H1 (cell line): ENCODE measurements at regions not wholly inside any gene's neighbourhood (a gene's known extent, or its start where the extent isn't known, plus 50 kb on each side); places are given as distances from the start of the nearest gene placed in this dataset.

ENCODE experiments used
- CTCF ChIA-PET: fragments of 300-600 bp; sonication (Branson Sonifier 250); formaldehyde crosslinking; loops from one replicate; lab custom pipeline; 2021; ENCODE audit not compliant: partially characterized antibody; lab: Charles Lee
- POLR2A ChIA-PET: fragments of 300-600 bp; sonication (Branson Sonifier 250); formaldehyde crosslinking; loops from one replicate; lab custom pipeline; 2021; ENCODE audit warnings: inconsistent platforms; ENCODE audit not compliant: partially characterized antibody; lab: Charles Lee
- DNase-seq, 2 experiments: peaks; one replicate each; pipeline versions ENCODE4 v3.0.0 to v3.0.0-alpha.2; 2010 to 2022; ENCODE audit warnings: low spot score in 2 of 2, low read depth in 1 of 2, mixed read lengths in 1 of 2
- FAIRE-seq: peaks from 2 replicates; lab custom pipeline; 2011; peaks lifted over from hg19 to GRCh38; lab: Jason Lieb, UNC
- H2AFZ ChIP-seq: 2 replicates; pipeline ENCODE4 v1.8.1; 2012; ENCODE audit warnings: low read length, inconsistent platforms
- H2AK5ac ChIP-seq: 2 replicates; pipeline ENCODE4 v1.6.1; 2013; ENCODE audit warnings: low read depth, low read length
- H2BK120ac ChIP-seq: replicated peaks from 2 replicates; pipeline ENCODE3; 2013; ENCODE audit warnings: low read depth, low read length, inconsistent platforms
- H2BK12ac ChIP-seq: 2 replicates; pipeline ENCODE4 v1.6.1; 2013; ENCODE audit warnings: low read depth, low read length
- H2BK15ac ChIP-seq: 2 replicates; pipeline ENCODE4 v1.6.1; 2013; ENCODE audit warnings: low read length
- H2BK20ac ChIP-seq: 2 replicates; pipeline ENCODE4 v1.6.1; 2013; ENCODE audit warnings: low read length
- H2BK5ac ChIP-seq: 2 replicates; pipeline ENCODE4 v1.6.1; 2013; ENCODE audit warnings: low read depth, low read length
- H3K14ac ChIP-seq: 2 replicates; pipeline ENCODE4 v1.6.1; 2013; ENCODE audit warnings: inconsistent platforms; ENCODE audit not compliant: insufficient read length
- H3K18ac ChIP-seq: 2 replicates; pipeline ENCODE4 v1.6.1; 2013; ENCODE audit warnings: low read length; ENCODE audit errors: extremely low read depth
- H3K23ac ChIP-seq: 2 replicates; pipeline ENCODE4 v1.6.1; 2013; ENCODE audit warnings: inconsistent platforms; ENCODE audit not compliant: insufficient read length
- H3K23me2 ChIP-seq: 2 replicates; pipeline ENCODE4 v1.6.1; 2013; ENCODE audit warnings: low read depth, low read length
- H3K27ac ChIP-seq: 2 replicates; pipeline ENCODE4 v1.6.1; 2011; ENCODE audit warnings: low read depth, low read length, inconsistent platforms
- H3K27me3 ChIP-seq, 4 experiments: replicated peaks in 1 of 4; 1 replicate in 1 of 4; 2 replicates in 3 of 4; pipeline versions ENCODE4 v1.6.1 to v1.8.1; 2011 to 2013; ENCODE audit warnings: low read length in 3 of 4, mild to moderate bottlenecking in 3 of 4, inconsistent platforms in 2 of 4, mixed read lengths in 2 of 4, moderate library complexity in 1 of 4; ENCODE audit not compliant: control insufficient read depth in 3 of 4, insufficient read depth in 3 of 4; ENCODE audit errors: extremely low read depth in 1 of 4
- H3K36me3 ChIP-seq, 4 experiments: 2 replicates each; pipeline versions ENCODE4 v1.6.1 to v1.8.1; 2011 to 2013; ENCODE audit warnings: mild to moderate bottlenecking in 4 of 4, low read length in 3 of 4, moderate library complexity in 2 of 4, control low read depth in 1 of 4, inconsistent platforms in 1 of 4; ENCODE audit not compliant: insufficient read depth in 4 of 4, control insufficient read depth in 2 of 4
- H3K4ac ChIP-seq: replicated peaks from 2 replicates; pipeline ENCODE3; 2013; ENCODE audit warnings: low read length, low read depth, mixed read lengths, inconsistent platforms; ENCODE audit not compliant: insufficient read length
- H3K4me1 ChIP-seq, 4 experiments: replicated peaks in 1 of 4; 1 replicate in 1 of 4; 2 replicates in 3 of 4; pipeline versions ENCODE4 v1.6.1 to v1.8.1; 2011 to 2013; ENCODE audit warnings: low read length in 3 of 4, inconsistent platforms in 2 of 4, mixed read lengths in 1 of 4; ENCODE audit not compliant: insufficient read depth in 4 of 4, control insufficient read depth in 3 of 4
- H3K4me2 ChIP-seq, 2 experiments: 2 replicates each; pipeline versions ENCODE4 v1.6.1 to v1.8.1; 2011 to 2013; ENCODE audit warnings: low read depth in 2 of 2, low read length in 2 of 2, control low read depth in 1 of 2, inconsistent platforms in 1 of 2, mild to moderate bottlenecking in 1 of 2; ENCODE audit not compliant: insufficient read depth in 1 of 2
- H3K4me3 ChIP-seq, 4 experiments: fragments of 200-600, 300-600 bp in 1 of 4; sonication (generic), shearing (Covaris generic), sonication (Bioruptor Twin) in 1 of 4; 2 replicates each; pipeline versions ENCODE4 v1.5.1 to v1.8.1; 2011 to 2016; ENCODE audit warnings: low read length in 4 of 4, low read depth in 3 of 4, control low read depth in 2 of 4, inconsistent platforms in 2 of 4, mild to moderate bottlenecking in 2 of 4, mixed read lengths in 1 of 4, moderate library complexity in 1 of 4; ENCODE audit not compliant: insufficient read depth in 2 of 4; ENCODE audit errors: extremely low read depth in 1 of 4
- H3K56ac ChIP-seq: replicated peaks from 2 replicates; pipeline ENCODE3; 2013; ENCODE audit warnings: low read depth, mild to moderate bottlenecking, mixed read lengths, low read length, inconsistent platforms; ENCODE audit not compliant: insufficient read length
- H3K79me1 ChIP-seq: 2 replicates; pipeline ENCODE4 v1.6.1; 2013; ENCODE audit warnings: low read depth, low read length, control low read depth
- H3K79me2 ChIP-seq, 2 experiments: 2 replicates each; pipeline versions ENCODE4 v1.6.1 to v1.8.1; 2012 to 2013; ENCODE audit warnings: low read length in 2 of 2, mild to moderate bottlenecking in 2 of 2, inconsistent platforms in 1 of 2; ENCODE audit not compliant: insufficient read depth in 2 of 2, control insufficient read depth in 1 of 2
- H3K9ac ChIP-seq, 4 experiments: replicated peaks in 1 of 4; 1 replicate in 1 of 4; 2 replicates in 3 of 4; pipeline versions ENCODE4 v1.6.1 to v1.8.1; 2011 to 2013; ENCODE audit warnings: low read depth in 3 of 4, low read length in 3 of 4, control low read depth in 2 of 4, mild to moderate bottlenecking in 2 of 4, moderate library complexity in 2 of 4, inconsistent platforms in 1 of 4; ENCODE audit errors: extremely low read depth in 1 of 4
- H3K9me3 ChIP-seq, 2 experiments: 2 replicates each; pipeline versions ENCODE4 v1.6.1 to v1.8.1; 2012 to 2013; ENCODE audit warnings: mild to moderate bottlenecking in 2 of 2, moderate library complexity in 2 of 2, control low read depth in 1 of 2, inconsistent platforms in 1 of 2, low read depth in 1 of 2, low read length in 1 of 2, mixed read lengths in 1 of 2; ENCODE audit not compliant: insufficient read depth in 2 of 2
- H4K20me1 ChIP-seq, 2 experiments: replicated peaks in 1 of 2; 2 replicates each; pipeline versions ENCODE3 to v1.8.1; 2011 to 2013; ENCODE audit warnings: inconsistent platforms in 2 of 2, low read length in 2 of 2, mild to moderate bottlenecking in 1 of 2; ENCODE audit not compliant: insufficient read depth in 2 of 2, control insufficient read depth in 1 of 2
- H4K5ac ChIP-seq: 2 replicates; pipeline ENCODE4 v1.6.1; 2013; ENCODE audit warnings: low read length, low read depth, mixed read lengths, inconsistent platforms; ENCODE audit not compliant: insufficient read length
- H4K8ac ChIP-seq: 2 replicates; pipeline ENCODE4 v1.8.0; 2013; ENCODE audit warnings: mild to moderate bottlenecking, moderate library complexity, low read length, inconsistent platforms; ENCODE audit not compliant: insufficient read depth; ENCODE audit errors: extremely low read depth
- H4K91ac ChIP-seq: replicated peaks from 2 replicates; pipeline ENCODE3; 2013; ENCODE audit warnings: low read length, mixed read lengths, inconsistent platforms; ENCODE audit not compliant: insufficient read length
- CBX5 ChIP-seq: fragments of 300-800, 300-1000 bp; sonication (generic); IDR thresholded peaks from 2 replicates; pipeline ENCODE4 v1.7.1; 2016; ENCODE audit warnings: antibody characterized with exemption, low read length, low read depth
- CBX8 ChIP-seq: fragments of 300-800, 300-1000 bp; sonication (generic); IDR thresholded peaks from 2 replicates; pipeline ENCODE4 v1.7.1; 2016; ENCODE audit warnings: low read depth, low read length, borderline replicate concordance
- CHD1 ChIP-seq: IDR thresholded peaks from 2 replicates; pipeline ENCODE4 v1.6.1; 2012; ENCODE audit warnings: low read depth, low read length, improper control_type of control experiment
- CTCF ChIP-seq, 3 experiments: IDR thresholded peaks; 1 replicate in 2 of 3; 2 replicates in 1 of 3; pipeline versions ENCODE4 v1.5.1 to v1.6.1; 2011; ENCODE audit warnings: low read length in 3 of 3, mild to moderate bottlenecking in 3 of 3, inconsistent platforms in 2 of 3, low read depth in 1 of 3, moderate library complexity in 1 of 3; ENCODE audit not compliant: insufficient read depth in 1 of 3; ENCODE audit errors: control extremely low read depth in 1 of 3
- EGR1 ChIP-seq: IDR thresholded peaks from 2 replicates; pipeline ENCODE4 v1.6.1; 2011; ENCODE audit warnings: low read depth, low read length, borderline replicate concordance
- RAD21 ChIP-seq, 2 experiments: IDR thresholded peaks in 1 of 2; conservative IDR thresholded peaks in 1 of 2; 2 replicates each; pipeline ENCODE4 v1.6.1; 2011; ENCODE audit warnings: low read depth in 2 of 2, low read length in 2 of 2, improper control_type of control experiment in 1 of 2, inconsistent platforms in 1 of 2, mild to moderate bottlenecking in 1 of 2, moderate library complexity in 1 of 2
- RFX5 ChIP-seq: IDR thresholded peaks from 2 replicates; pipeline ENCODE4 v1.6.1; 2011; ENCODE audit warnings: low read depth, low read length, improper control_type of control experiment, borderline replicate concordance
- SRF ChIP-seq: IDR thresholded peaks from 2 replicates; pipeline ENCODE4 v1.6.1; 2011; ENCODE audit warnings: mild to moderate bottlenecking, low read depth, low read length, moderate library complexity
- TBP ChIP-seq: IDR thresholded peaks from 2 replicates; pipeline ENCODE4 v1.6.1; 2011; ENCODE audit warnings: low read depth, low read length, improper control_type of control experiment
- WGBS, 2 experiments: shearing (Covaris generic) in 1 of 2; methylation state at CpG; one replicate each; pipeline versions ENCODE4 v1.1.6 to v1.1.7; 2013 to 2015; ENCODE audit warnings: low lambda C conversion rate in 2 of 2, mixed read lengths in 2 of 2, inconsistent platforms in 1 of 2, low coverage in 1 of 2, missing lambda C conversion rate in 1 of 2; ENCODE audit not compliant: insufficient replicate concordance in 2 of 2, insufficient coverage in 1 of 2, insufficient read length in 1 of 2; ENCODE audit errors: extremely low coverage in 1 of 2, missing lambda C conversion rate in 1 of 2; 5-methylcytosine and 5-hydroxymethylcytosine counted together

DNA sequence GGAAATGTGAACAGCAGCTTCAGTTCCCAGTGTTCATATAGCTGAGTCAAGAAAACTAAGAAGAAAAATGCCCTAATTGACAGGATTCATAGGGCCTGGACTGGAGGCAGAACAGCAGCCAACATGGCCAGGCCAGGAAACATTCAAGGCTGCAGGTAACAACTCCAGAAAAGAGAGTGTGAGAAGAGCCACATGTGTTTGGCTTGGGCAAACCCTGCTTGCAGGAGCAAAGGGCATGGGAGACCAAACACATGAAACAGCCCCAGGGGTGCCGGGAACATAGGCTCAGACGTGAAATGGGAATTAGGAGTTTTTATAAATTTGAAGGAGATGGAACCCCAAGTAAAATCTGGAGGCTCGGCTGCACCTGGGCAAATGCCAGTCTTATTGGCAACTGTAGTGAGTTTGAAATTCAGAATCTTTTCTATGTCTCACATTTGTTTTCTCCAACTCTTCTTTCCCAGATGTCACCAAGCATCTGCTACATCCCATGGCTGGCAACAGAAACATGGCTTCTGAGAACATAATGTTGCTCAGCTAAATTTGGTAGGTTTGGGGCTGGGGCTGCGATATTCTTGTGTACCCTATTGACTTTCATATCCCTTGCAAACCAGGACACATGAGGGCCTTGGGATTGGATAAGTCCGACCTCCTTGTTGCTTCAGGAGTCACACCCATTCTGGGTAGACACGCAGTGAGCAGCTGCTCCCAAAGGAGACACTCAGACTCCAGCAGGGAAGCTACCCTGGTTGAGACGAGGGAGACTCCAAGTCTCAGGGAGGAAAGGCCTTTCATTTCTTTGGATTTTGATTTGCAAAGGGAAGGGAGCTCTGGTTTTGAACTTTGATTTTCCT is 98.9 kb upstream of the CLSTN2 start:
- Histone ChIP-seq H3K18ac (no peak overlapping the region), H3K4me1 (peaks cover 3 to 11% (median 5%) of the 10 kb centered on the region in 4 experiments; a peak in 6 of 7 replicates), H2AFZ (no peak overlapping the region), H2BK12ac (no peak overlapping the region), H3K79me2 (no peaks in the 10 kb centered on the region), H4K91ac (no peak overlapping the region), H3K4me3 (no peak overlapping the region), H3K36me3 (no peaks in the 10 kb centered on the region), H3K9me3 (no peaks in the 10 kb centered on the region), H3K14ac (no peak overlapping the region), H4K20me1 (no peaks in the 10 kb centered on the region), H2BK120ac (no peak overlapping the region), H3K56ac (no peak overlapping the region), H4K5ac (no peak overlapping the region), H3K9ac (no peak overlapping the region), H2BK15ac (no peak overlapping the region), H4K8ac (no peak overlapping the region), H3K4me2 (no peak overlapping the region), H3K79me1 (no peaks in the 10 kb centered on the region), H3K27me3 (no peaks in the 10 kb centered on the region; a peak in 1 of 7 replicates), H2BK5ac (no peak overlapping the region), H3K27ac (no peak overlapping the region), H3K23ac (no peak overlapping the region), H2BK20ac (no peak overlapping the region), H2AK5ac (no peak overlapping the region), H3K4ac (no peak overlapping the region), H3K23me2 (no peaks in the 10 kb centered on the region)
- POLR2A ChIA-PET = no interaction called here
- no peak for FAIRE-seq
- CTCF ChIA-PET = interaction anchor here (0.6 to 0.9 kb wide), 2 partner anchors 118 to 480 kb away, joined by 3 to 4 read pairs; no protein-coding TSS in a partner anchor
- no peak for DNase-seq
- 94% methylated on average over 7 of the region's 7 CpGs; no CpG with 5 or more reads in 1 of the 2 experiments for WGBS, 2 experiments
- TF ChIP-seq EGR1 (no peak), CBX8 (no peak), RFX5 (no peak), CHD1 (no peak), TBP (no peak), SRF (no peak), CTCF (IDR thresholded peaks at IDR 0.05; ENCODE audit: control extremely low read depth in 1 of 3, insufficient read depth in 1 of 3, low read depth in 1 of 3, low read length in 3 of 3) (no peak), CBX5 (no peak), RAD21 (IDR thresholded peaks at IDR 0.05 in 1 of 2, conservative IDR thresholded peaks at IDR 0.05 in 1 of 2; ENCODE audit: low read depth in 2 of 2, low read length in 2 of 2) (no peak)
